ENCODE measurements at regions not wholly inside any gene's neighbourhood (a gene's known extent, or its start where the extent isn't known, plus 50 kb on each side); places are given as distances from the start of the nearest gene placed in this dataset.

DNA sequence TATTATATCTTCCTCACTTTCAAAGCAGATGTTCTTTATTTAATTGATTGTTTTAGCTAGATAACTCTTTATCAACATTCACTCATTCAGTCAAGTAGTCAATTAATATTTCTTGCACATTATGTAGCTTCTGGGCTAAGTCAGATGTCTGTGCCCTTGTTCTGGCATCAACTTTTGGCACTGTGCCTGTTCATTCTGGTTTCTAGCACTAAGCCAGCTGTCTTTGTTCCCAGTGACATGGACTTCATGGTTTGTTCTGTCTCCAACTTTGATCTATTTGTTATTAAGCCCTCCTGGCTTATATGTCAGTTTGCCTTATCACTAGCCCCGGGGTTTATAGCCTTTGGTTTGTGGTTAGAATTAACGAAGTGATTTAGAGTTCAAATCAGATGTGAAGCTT lies 247.9 kb upstream of the SYT4 start:
- H3K4me1 ChIP-seq: no peaks in the 10 kb centered on the region
- in situ Hi-C loops (cut with MboI; ENCODE audit: low sequenced_read_pairs in 4 of 4): loop anchor here in 1 of 4 donors (25.0 kb wide), 1 partner anchor 88 kb away; no protein-coding TSS in a partner anchor
- no peaks in the 10 kb centered on the region for H3K9me3 ChIP-seq
- H3K36me3 ChIP-seq: no peaks in the 10 kb centered on the region
- intact Hi-C loops (cut with DNase I; ENCODE audit: low total_unique reads): no loop called here
- TF ChIP-seq, protein P1, sequence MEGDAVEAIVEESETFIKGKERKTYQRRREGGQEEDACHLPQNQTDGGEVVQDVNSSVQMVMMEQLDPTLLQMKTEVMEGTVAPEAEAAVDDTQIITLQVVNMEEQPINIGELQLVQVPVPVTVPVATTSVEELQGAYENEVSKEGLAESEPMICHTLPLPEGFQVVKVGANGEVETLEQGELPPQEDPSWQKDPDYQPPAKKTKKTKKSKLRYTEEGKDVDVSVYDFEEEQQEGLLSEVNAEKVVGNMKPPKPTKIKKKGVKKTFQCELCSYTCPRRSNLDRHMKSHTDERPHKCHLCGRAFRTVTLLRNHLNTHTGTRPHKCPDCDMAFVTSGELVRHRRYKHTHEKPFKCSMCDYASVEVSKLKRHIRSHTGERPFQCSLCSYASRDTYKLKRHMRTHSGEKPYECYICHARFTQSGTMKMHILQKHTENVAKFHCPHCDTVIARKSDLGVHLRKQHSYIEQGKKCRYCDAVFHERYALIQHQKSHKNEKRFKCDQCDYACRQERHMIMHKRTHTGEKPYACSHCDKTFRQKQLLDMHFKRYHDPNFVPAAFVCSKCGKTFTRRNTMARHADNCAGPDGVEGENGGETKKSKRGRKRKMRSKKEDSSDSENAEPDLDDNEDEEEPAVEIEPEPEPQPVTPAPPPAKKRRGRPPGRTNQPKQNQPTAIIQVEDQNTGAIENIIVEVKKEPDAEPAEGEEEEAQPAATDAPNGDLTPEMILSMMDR (IDR thresholded peaks at IDR 0.05 in 4 of 5, conservative IDR thresholded peaks at IDR 0.05 in 1 of 5): no peak
- TF ChIP-seq POLR2A (IDR thresholded peaks at IDR 0.05): no peak
- no peaks in the 10 kb centered on the region for H3K27me3 ChIP-seq
- ATAC-seq (no peak), DNase-seq (no peak)
- no peak overlapping the region for H3K4me3 ChIP-seq
- no peak overlapping the region for H3K27ac ChIP-seq

DNA sequence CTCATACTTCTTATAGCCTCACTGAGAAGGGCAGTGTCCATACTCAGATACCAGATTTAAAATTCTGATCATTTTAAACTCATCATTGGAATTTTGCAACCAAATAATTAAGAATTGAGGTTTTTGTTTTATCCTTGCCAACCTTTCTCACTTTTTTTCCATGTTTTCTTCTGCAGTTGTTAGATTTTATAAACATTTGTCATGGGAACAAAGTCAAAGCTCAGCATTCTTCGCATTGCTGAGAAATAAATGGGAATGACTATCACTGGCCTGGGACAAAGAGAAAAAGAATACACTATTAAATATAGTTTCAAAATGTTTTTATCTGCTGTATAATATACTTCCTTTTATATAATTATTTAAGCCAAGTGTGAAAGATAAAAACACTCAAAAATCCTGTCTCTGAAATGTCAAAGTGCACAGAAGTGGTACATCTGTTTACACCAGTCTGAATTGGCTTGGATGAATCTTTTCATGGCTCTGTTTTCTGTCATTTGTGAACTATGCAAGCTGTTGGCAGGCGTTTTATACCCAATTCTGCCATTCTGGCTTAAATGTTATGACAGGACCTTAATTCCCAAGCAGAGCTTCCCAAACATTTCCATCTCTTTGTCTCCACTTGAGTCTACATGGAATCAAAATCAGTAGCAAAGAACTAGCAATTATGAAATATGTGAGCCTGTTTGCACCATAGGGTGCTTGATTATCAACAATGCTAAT lies 249.3 kb upstream of the SYT4 start:
- Histone ChIP-seq H3K4me1 (no peaks in the 10 kb centered on the region), H3K36me3 (no peaks in the 10 kb centered on the region), H3K27ac (no peak overlapping the region), H3K4me3 (no peak overlapping the region), H3K9me3 (no peaks in the 10 kb centered on the region), H3K27me3 (no peaks in the 10 kb centered on the region)
- TF ChIP-seq, protein P1 (IDR thresholded peaks at IDR 0.05 in 4 of 5, conservative IDR thresholded peaks at IDR 0.05 in 1 of 5): no peak
- TF ChIP-seq POLR2A (IDR thresholded peaks at IDR 0.05): no peak
- intact Hi-C loops (cut with DNase I; ENCODE audit: low total_unique reads): no loop called here
- ATAC-seq (no peak), DNase-seq (no peak)
- in situ Hi-C loops (cut with MboI; ENCODE audit: low sequenced_read_pairs in 4 of 4): loop anchor here in 1 of 4 donors (25.0 kb wide), 1 partner anchor 89 kb away; no protein-coding TSS in a partner anchor

DNA sequence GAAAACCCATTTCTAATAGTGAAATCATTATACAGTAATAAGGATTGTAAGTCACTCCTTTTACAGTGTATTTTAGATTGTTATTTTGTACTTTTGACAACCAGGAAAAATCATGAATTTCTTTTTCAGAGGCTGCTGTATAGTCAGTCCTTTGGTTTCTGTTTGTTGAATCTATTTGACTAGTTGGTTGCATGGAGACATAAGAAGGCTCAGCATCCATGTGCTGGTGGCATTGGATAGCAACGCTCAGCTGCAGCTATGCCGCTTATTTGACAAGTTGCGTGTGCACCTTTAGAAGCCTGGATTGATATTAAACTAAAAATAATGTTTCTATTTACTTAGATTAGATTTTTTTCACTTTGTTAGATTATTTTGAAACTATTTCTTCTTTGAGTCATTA lies 254.1 kb upstream of the SYT4 start:
- TF ChIP-seq, protein P1 (IDR thresholded peaks at IDR 0.05 in 4 of 5, conservative IDR thresholded peaks at IDR 0.05 in 1 of 5): no peak
- TF ChIP-seq POLR2A (IDR thresholded peaks at IDR 0.05): no peak
- Histone ChIP-seq H3K27ac (no peak overlapping the region), H3K36me3 (no peaks in the 10 kb centered on the region), H3K27me3 (no peaks in the 10 kb centered on the region), H3K4me1 (no peaks in the 10 kb centered on the region), H3K9me3 (no peaks in the 10 kb centered on the region), H3K4me3 (no peak overlapping the region)
- in situ Hi-C loops (cut with MboI; ENCODE audit: low sequenced_read_pairs in 4 of 4): loop anchor here in 1 of 4 donors (25.0 kb wide), 1 partner anchor 94 kb away; no protein-coding TSS in a partner anchor
- intact Hi-C loops (cut with DNase I; ENCODE audit: low total_unique reads): no loop called here
- DNase-seq (no peak), ATAC-seq (no peak)

DNA sequence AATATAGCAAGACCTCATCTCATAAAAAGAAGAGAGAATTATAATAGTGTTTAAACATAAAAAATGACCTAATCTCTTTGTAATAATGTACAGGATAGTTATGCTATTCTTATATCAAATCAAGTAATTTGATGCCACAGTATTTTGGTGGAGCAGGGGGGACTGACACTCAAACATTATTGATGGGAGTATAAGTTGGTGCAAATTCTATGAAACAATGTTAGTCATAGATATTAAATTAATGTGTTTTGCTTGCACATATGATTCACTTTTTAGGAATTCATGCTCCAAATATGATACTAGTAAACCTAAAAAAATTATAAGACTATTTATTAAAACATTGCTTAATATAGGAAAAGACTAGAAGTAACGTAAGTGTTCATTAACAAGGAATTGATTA lies 256.1 kb upstream of the SYT4 start:
- Histone ChIP-seq H3K36me3 (no peaks in the 10 kb centered on the region), H3K4me1 (no peaks in the 10 kb centered on the region), H3K9me3 (no peaks in the 10 kb centered on the region), H3K4me3 (no peak overlapping the region), H3K27ac (no peak overlapping the region), H3K27me3 (no peaks in the 10 kb centered on the region)
- DNase-seq: no peak
- in situ Hi-C loops (cut with MboI; ENCODE audit: low sequenced_read_pairs in 4 of 4): loop anchor here in 1 of 4 donors (25.0 kb wide), 1 partner anchor 96 kb away; no protein-coding TSS in a partner anchor
- no peak for ATAC-seq
- TF ChIP-seq POLR2A (IDR thresholded peaks at IDR 0.05): no peak
- TF ChIP-seq, protein P1 (IDR thresholded peaks at IDR 0.05 in 4 of 5, conservative IDR thresholded peaks at IDR 0.05 in 1 of 5): no peak
- intact Hi-C loops (cut with DNase I; ENCODE audit: low total_unique reads): no loop called here
